ENCODE measurements at regions not wholly inside any gene's neighbourhood (a gene's known extent, or its start where the extent isn't known, plus 50 kb on each side); places are given as distances from the start of the nearest gene placed in this dataset.

DNA sequence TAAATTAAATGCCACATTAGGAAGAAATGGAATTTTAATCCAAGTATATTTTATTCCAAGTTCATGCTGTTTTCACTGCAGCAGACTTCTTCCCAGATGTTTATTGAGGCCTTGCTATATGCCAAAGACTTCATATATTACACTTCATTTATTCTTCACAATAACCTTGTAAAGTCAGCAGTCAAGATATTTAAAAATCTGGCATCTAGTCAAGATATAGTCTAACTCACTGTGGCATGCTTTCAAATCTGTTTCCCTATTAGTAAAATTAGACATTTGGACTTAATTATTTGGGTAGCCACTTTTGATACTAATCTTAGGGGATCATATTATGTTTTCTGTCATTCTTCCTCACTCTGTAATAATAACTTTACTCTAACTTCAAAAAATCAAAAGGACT lies 81.5 kb upstream of the VGLL3 start:
- no peaks in the 10 kb centered on the region for H3K27me3 ChIP-seq (replicated peaks; ENCODE audit: control insufficient read depth, insufficient read depth, low read length)

DNA sequence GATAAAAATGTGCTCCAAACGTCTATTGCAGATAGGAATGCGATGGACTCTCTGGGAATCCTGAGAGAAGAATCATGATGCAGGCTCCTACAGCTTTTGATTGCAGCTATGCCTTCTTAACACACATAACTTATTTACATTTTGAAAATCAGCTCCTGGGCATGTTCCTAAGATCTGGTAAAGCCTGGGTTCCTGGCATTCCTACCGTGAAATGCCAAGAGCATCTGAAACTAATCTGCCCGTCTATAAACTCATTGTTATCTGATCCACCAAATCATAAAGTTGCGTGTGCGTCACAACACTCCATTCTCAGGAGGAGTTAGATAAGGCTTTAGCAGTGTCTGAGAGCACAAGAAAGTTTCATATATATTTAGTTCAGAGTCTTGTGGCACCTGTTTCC lies 79.0 kb upstream of the VGLL3 start:
- Histone ChIP-seq H3K9me3 (ENCODE audit: control insufficient read depth, low read length) (no peaks in the 10 kb centered on the region), H3K36me3 (ENCODE audit: control insufficient read depth, insufficient read depth, low read length, severe bottlenecking) (no peaks in the 10 kb centered on the region), H3K4me1 (ENCODE audit: control insufficient read depth, insufficient read depth, low read length) (no peaks in the 10 kb centered on the region), H3K27me3 (replicated peaks; ENCODE audit: control insufficient read depth, insufficient read depth, low read length) (no peaks in the 10 kb centered on the region), H3K4me3 (ENCODE audit: low read length) (no peak overlapping the region), H3K9ac (ENCODE audit: low read length) (no peak overlapping the region)
- DNase-seq (ENCODE audit: low read depth), result peak; percentile 78

More for the DNA sequence above, 81.5 kb upstream of the VGLL3 start:
- no peak overlapping the region for H3K9ac ChIP-seq (ENCODE audit: low read length)
- no peak for DNase-seq (ENCODE audit: low read depth)
- H3K36me3 ChIP-seq (ENCODE audit: control insufficient read depth, insufficient read depth, low read length, severe bottlenecking), result no peaks in the 10 kb centered on the region
- H3K9me3 ChIP-seq (ENCODE audit: control insufficient read depth, low read length), result no peaks in the 10 kb centered on the region
- no peaks in the 10 kb centered on the region for H3K4me1 ChIP-seq (ENCODE audit: control insufficient read depth, insufficient read depth, low read length)
- no peak overlapping the region for H3K4me3 ChIP-seq (ENCODE audit: low read length)

DNA sequence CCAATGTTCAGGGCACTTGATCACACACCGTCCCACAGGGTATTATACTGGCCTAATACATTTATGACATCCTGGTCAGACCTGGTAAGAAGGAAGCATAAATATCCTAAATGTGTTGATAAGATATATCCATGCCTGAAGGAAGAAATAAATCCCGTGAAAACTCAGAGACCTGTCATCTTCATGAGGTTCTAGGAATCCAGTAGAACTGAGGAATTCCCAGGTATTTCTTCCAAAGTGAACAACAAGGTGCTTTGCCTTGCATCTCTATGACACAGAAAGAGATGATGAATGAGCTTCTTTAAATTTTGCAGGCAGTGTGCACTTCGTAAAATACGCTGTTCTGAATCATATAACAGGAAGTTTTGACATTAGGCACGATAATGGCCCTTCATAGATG lies 78.1 kb upstream of the VGLL3 start:
- H3K4me1 ChIP-seq (ENCODE audit: control insufficient read depth, insufficient read depth, low read length), result no peaks in the 10 kb centered on the region
- no peak overlapping the region for H3K9ac ChIP-seq (ENCODE audit: low read length)
- no peaks in the 10 kb centered on the region for H3K36me3 ChIP-seq (ENCODE audit: control insufficient read depth, insufficient read depth, low read length, severe bottlenecking)
- H3K27me3 ChIP-seq (replicated peaks; ENCODE audit: control insufficient read depth, insufficient read depth, low read length), result no peaks in the 10 kb centered on the region
- no peaks in the 10 kb centered on the region for H3K9me3 ChIP-seq (ENCODE audit: control insufficient read depth, low read length)
- DNase-seq (ENCODE audit: low read depth), result no peak
- no peak overlapping the region for H3K4me3 ChIP-seq (ENCODE audit: low read length)

DNA sequence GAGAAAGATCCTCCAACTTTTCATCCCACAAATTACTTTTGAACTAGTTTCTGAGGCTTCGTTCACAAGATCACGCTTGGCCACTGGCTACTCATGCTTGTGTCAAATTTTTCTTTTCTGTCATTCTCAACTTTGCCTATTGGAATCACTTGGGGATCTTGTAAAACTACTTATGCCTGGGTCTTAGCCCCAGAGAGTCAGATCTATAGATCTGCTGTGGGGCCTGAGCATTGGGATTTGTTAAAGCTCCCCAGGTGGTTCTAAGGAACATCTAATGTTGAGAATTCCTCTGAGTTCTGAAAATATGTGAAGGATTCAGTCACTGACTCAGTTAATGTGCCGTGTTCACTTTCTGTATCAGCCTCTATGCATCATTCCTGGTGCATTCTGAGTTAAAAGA lies 71.7 kb upstream of the VGLL3 start:
- Histone ChIP-seq H3K4me1 (ENCODE audit: control insufficient read depth, insufficient read depth, low read length) (no peaks in the 10 kb centered on the region), H3K4me3 (ENCODE audit: low read length) (no peak overlapping the region), H3K9me3 (ENCODE audit: control insufficient read depth, low read length) (no peaks in the 10 kb centered on the region), H3K36me3 (ENCODE audit: control insufficient read depth, insufficient read depth, low read length, severe bottlenecking) (no peaks in the 10 kb centered on the region), H3K27me3 (replicated peaks; ENCODE audit: control insufficient read depth, insufficient read depth, low read length) (no peaks in the 10 kb centered on the region), H3K9ac (ENCODE audit: low read length) (no peak overlapping the region)
- no peak for DNase-seq (ENCODE audit: low read depth)

DNA sequence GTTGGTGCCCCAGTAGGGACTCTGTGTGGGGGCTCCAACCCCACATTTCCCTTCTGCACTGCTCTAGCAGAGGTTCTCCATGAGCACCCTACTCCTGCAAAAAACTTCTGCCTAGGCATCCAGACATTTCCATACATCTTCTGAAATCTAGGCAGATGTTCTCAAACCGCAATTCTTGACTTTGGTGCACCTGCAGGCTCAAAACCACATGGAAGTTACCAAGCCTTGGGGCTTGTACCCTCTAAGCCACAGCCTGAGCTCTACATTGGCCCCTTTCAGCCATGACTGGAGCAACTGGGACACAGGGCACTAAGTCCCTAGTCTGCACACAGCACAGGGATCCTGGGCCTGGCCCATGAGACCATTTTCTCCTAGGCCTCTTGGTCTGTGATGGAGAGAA lies 66.5 kb upstream of the VGLL3 start:
- no peaks in the 10 kb centered on the region for H3K36me3 ChIP-seq (ENCODE audit: control insufficient read depth, insufficient read depth, low read length, severe bottlenecking)
- no peak overlapping the region for H3K9ac ChIP-seq (ENCODE audit: low read length)
- H3K9me3 ChIP-seq (ENCODE audit: control insufficient read depth, low read length), result no peaks in the 10 kb centered on the region
- no peak for DNase-seq (ENCODE audit: low read depth)
- no peaks in the 10 kb centered on the region for H3K27me3 ChIP-seq (replicated peaks; ENCODE audit: control insufficient read depth, insufficient read depth, low read length)
- H3K4me1 ChIP-seq (ENCODE audit: control insufficient read depth, insufficient read depth, low read length), result no peaks in the 10 kb centered on the region
- no peak overlapping the region for H3K4me3 ChIP-seq (ENCODE audit: low read length)

DNA sequence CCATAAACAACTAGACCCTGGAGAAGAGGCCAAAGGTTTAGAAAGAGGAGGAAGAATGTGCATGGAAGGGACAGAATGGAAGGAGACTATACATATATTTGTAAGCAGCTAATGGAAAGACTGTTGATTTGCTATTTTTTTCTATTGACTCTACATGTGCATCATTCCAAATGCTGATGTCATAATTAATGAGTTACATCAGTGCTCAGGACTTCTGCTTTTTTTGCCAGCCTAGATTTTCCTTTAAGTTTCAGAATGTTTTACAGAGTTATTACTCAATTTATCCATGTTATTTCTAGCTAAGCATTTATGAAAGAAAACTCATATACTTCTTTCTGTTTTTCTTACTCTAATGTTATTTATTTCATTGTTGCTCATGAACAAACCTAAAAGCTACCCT lies 62.6 kb upstream of the VGLL3 start:
- Histone ChIP-seq H3K9me3 (ENCODE audit: control insufficient read depth, low read length) (no peaks in the 10 kb centered on the region), H3K4me3 (ENCODE audit: low read length) (no peak overlapping the region), H3K4me1 (ENCODE audit: control insufficient read depth, insufficient read depth, low read length) (peaks cover 4% of the 10 kb centered on the region), H3K27me3 (replicated peaks; ENCODE audit: control insufficient read depth, insufficient read depth, low read length) (no peaks in the 10 kb centered on the region), H3K36me3 (ENCODE audit: control insufficient read depth, insufficient read depth, low read length, severe bottlenecking) (no peaks in the 10 kb centered on the region), H3K9ac (ENCODE audit: low read length) (no peak overlapping the region)
- DNase-seq (ENCODE audit: low read depth), result peak; percentile 20

DNA sequence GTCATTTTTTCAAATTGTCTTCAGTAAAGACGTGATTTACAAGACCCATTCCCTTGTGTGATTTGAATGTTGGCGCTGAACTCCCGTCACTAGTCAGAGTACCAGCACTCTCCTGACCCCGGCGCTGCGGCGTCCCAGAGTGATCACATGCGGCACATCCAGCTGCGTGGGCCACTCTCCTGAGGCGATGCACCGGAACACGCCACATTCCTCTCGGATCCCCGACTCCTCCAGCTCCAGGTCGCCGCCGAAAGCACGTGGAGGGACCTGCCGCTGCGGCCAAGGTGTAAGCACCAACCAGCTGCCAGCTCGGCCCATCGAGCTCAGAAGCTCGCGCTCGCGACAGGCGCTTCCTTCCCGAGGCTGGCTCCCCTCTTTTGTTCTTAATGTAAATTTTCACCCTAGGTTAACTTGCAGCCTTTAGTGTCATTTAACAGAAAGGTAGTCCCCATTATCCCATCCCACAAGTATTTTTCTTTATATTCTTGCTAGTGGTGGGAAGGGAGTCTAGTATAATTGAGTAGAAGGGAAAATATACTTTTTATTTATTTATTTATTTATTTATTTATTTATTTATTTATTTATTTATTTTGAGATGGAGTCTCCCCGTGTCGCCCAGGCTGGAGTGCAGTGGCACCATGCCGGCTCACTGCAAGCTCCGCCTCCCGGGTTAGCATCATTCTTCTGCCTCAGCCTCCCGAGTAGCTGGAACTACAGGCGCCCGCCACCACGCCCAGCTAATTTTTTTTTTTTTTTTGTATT lies 61.7 kb upstream of the VGLL3 start:
- no peak for DNase-seq (ENCODE audit: low read depth)

DNA sequence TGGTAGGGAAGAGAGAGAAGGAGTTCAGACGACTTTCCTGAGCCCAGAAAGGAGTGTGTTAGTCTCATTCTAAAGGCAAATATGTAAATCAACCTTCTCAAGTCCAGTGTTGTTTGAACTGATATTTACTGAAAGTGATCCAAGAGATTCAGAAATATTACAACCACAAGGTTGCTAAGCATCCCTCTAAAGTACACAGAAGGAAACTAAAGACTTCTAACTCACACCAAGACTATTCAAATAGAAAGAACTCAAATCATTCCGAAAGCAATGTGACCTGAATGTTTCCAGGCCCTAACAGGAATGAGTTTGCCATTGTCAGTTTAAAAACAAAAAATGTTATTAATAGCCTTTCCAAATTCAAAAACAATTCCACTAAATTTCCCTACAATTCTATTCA lies 56.9 kb upstream of the VGLL3 start:
- no peaks in the 10 kb centered on the region for H3K36me3 ChIP-seq (ENCODE audit: control insufficient read depth, insufficient read depth, low read length, severe bottlenecking)
- H3K27me3 ChIP-seq (replicated peaks; ENCODE audit: control insufficient read depth, insufficient read depth, low read length), result no peaks in the 10 kb centered on the region
- DNase-seq (ENCODE audit: low read depth), result peak; percentile 25
- peaks cover 6% of the 10 kb centered on the region for H3K4me1 ChIP-seq (ENCODE audit: control insufficient read depth, insufficient read depth, low read length)
- H3K9me3 ChIP-seq (ENCODE audit: control insufficient read depth, low read length), result no peaks in the 10 kb centered on the region
- H3K4me3 ChIP-seq (ENCODE audit: low read length), result no peak overlapping the region
- H3K9ac ChIP-seq (ENCODE audit: low read length), result no peak overlapping the region

More for the DNA sequence above, 61.7 kb upstream of the VGLL3 start:
- Histone ChIP-seq H3K27me3 (replicated peaks; ENCODE audit: control insufficient read depth, insufficient read depth, low read length) (no peaks in the 10 kb centered on the region), H3K36me3 (ENCODE audit: control insufficient read depth, insufficient read depth, low read length, severe bottlenecking) (no peaks in the 10 kb centered on the region), H3K9me3 (ENCODE audit: control insufficient read depth, low read length) (no peaks in the 10 kb centered on the region), H3K9ac (ENCODE audit: low read length) (no peak overlapping the region), H3K4me1 (ENCODE audit: control insufficient read depth, insufficient read depth, low read length) (peaks cover 6% of the 10 kb centered on the region), H3K4me3 (ENCODE audit: low read length) (no peak overlapping the region)

DNA sequence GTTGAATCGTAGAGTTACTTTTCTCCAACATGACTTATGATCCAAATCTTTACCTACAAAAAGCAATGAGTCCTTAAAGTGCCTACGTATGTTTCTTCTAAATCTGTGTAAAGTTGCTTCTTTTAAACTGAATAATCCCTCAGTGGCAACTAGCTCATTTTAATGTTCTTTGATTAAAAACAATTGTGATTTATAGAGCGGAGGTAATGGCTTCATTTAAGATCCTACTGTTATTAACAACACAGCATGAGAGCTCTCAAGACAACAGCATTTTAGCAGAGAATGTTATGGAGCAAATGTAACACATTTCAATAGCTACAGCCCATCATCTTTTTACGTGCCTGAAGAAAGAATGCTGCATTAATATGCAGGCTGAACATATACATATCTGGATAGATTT lies 55.3 kb upstream of the VGLL3 start:
- H3K4me1 ChIP-seq (ENCODE audit: control insufficient read depth, insufficient read depth, low read length), result peaks cover 6% of the 10 kb centered on the region
- H3K27me3 ChIP-seq (replicated peaks; ENCODE audit: control insufficient read depth, insufficient read depth, low read length), result no peaks in the 10 kb centered on the region
- no peaks in the 10 kb centered on the region for H3K36me3 ChIP-seq (ENCODE audit: control insufficient read depth, insufficient read depth, low read length, severe bottlenecking)
- no peaks in the 10 kb centered on the region for H3K9me3 ChIP-seq (ENCODE audit: control insufficient read depth, low read length)
- H3K9ac ChIP-seq (ENCODE audit: low read length), result no peak overlapping the region
- DNase-seq (ENCODE audit: low read depth), result no peak
- no peak overlapping the region for H3K4me3 ChIP-seq (ENCODE audit: low read length)

DNA sequence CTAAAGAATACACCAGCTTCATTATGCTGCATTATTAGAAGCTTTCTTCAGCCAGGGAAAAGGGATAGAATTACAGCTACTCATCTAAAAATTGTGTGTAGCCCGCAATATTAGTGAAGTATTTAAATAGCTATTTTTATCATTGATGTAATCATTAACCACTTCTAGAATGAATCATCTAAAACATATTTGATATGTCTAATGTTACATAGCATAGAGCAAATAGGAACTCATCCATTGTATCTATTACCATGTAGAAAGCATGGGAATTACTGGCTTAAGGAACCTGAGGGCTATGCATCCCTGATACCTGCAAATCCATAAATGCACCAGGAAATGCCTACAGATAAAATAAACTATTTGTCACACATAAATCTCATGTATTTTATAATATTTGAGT lies 54.5 kb upstream of the VGLL3 start:
- no peak overlapping the region for H3K4me3 ChIP-seq (ENCODE audit: low read length)
- H3K9me3 ChIP-seq (ENCODE audit: control insufficient read depth, low read length), result no peaks in the 10 kb centered on the region
- H3K27me3 ChIP-seq (replicated peaks; ENCODE audit: control insufficient read depth, insufficient read depth, low read length), result no peaks in the 10 kb centered on the region
- no peaks in the 10 kb centered on the region for H3K36me3 ChIP-seq (ENCODE audit: control insufficient read depth, insufficient read depth, low read length, severe bottlenecking)
- H3K9ac ChIP-seq (ENCODE audit: low read length), result no peak overlapping the region
- peaks cover 6% of the 10 kb centered on the region for H3K4me1 ChIP-seq (ENCODE audit: control insufficient read depth, insufficient read depth, low read length)
- no peak for DNase-seq (ENCODE audit: low read depth)

DNA sequence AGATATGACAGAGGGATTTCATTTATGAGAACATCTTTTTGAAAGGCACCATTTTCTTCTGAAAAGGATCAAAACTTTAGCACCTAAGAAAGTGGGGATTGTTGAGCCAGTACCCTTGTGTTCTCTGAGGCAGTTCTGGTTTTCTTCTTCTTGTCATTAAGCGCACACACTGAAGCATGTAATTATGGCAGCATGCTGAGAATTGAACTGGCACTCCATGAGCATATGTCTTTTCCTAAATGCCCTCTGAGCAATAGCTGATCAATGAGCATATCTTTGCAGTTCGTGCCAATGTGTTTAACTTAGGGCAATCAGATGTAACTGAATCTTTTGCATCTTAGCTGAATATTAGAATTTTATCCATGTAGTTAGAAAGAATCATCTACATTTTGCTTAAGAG lies 53.9 kb upstream of the VGLL3 start:
- Histone ChIP-seq H3K36me3 (ENCODE audit: control insufficient read depth, insufficient read depth, low read length, severe bottlenecking) (no peaks in the 10 kb centered on the region), H3K4me1 (ENCODE audit: control insufficient read depth, insufficient read depth, low read length) (peaks cover 6% of the 10 kb centered on the region), H3K9ac (ENCODE audit: low read length) (no peak overlapping the region), H3K4me3 (ENCODE audit: low read length) (no peak overlapping the region), H3K9me3 (ENCODE audit: control insufficient read depth, low read length) (no peaks in the 10 kb centered on the region), H3K27me3 (replicated peaks; ENCODE audit: control insufficient read depth, insufficient read depth, low read length) (no peaks in the 10 kb centered on the region)
- DNase-seq (ENCODE audit: low read depth), result no peak

DNA sequence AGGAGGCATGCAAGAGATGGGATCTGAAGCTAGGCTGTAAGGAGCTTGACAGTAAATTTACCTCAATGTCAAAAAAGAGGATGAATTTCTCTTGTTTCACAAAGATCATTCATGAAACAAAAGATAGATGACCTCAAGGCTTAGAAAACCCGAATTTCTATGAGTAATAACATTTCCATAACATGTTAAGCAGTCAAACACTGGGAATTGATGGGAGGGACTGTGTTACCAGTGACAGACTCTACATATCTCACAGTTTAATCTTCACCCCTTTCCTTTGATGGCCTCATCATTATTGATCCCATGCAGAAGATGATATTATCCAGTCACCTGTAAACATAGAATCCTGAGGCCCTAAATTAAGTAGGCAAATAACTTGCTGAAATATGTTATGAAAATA lies 53.5 kb upstream of the VGLL3 start:
- Histone ChIP-seq H3K9ac (ENCODE audit: low read length) (no peak overlapping the region), H3K4me3 (ENCODE audit: low read length) (no peak overlapping the region), H3K27me3 (replicated peaks; ENCODE audit: control insufficient read depth, insufficient read depth, low read length) (no peaks in the 10 kb centered on the region), H3K36me3 (ENCODE audit: control insufficient read depth, insufficient read depth, low read length, severe bottlenecking) (no peaks in the 10 kb centered on the region), H3K4me1 (ENCODE audit: control insufficient read depth, insufficient read depth, low read length) (peaks cover 6% of the 10 kb centered on the region), H3K9me3 (ENCODE audit: control insufficient read depth, low read length) (no peaks in the 10 kb centered on the region)
- DNase-seq (ENCODE audit: low read depth), result no peak

Measured in adipocyte (in vitro differentiated cells).